ENCODE measurements at regions not wholly inside any gene's neighbourhood (a gene's known extent, or its start where the extent isn't known, plus 50 kb on each side); places are given as distances from the start of the nearest gene placed in this dataset.

DNA sequence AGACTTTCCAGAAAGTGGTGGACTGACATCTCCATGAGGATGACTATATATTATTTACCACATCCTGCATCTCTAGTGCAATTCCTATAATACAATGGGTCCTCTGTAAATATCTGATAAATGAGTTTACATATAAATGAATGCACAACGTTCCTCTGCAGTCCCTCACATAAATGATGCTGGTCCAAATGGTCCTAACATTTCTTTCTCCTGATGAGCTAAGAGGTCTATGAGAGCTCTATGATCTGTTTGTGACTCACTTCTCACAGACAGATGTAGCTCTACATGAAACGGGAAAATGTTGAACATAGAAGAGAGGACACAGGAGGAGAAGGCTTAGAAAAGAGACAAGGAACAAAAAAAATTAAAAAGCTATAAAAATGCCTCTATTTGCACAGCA is 201.2 kb upstream of the PIK3C3 start:
- DNase-seq (ENCODE audit: low read depth) = peak; percentile 8

DNA sequence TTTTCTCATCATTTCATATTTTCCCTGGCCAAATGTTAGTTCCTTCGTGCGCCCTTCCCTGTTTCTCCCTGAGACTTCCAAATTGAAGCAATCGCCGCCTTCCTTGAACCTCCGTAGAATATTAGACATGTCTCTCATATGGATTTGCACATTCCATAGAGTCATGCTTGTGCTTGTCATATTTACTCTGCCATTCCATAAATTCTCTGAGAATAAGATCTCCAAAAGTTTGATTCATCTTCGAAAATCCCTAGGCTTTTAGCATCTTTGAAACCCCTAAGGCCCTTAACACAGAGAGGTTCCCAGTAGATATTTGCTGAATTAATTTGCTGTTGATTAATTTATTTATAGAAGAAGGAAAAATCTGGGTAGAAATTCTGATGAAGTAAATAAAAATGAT is 202.2 kb upstream of the PIK3C3 start:
- DNase-seq (ENCODE audit: low read depth) = no peak

DNA sequence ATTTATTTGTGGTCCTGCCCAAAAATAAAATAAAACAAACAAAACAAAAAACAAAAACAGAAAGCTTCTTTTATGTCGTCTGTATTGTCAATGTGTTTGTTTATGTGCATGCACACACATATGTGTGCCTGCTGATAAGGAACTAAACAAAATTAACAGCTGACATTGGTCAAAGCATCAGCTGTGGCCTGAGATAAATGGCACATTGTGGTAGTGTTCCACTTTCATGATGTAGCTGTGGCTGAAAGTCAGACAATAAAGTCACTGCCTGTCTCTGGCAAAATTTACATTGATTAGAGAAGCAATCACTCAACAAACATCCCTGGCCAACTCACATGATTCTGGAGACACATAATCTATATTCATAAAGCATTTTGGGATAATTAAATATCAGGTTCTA is 203.4 kb upstream of the PIK3C3 start:
- DNase-seq (ENCODE audit: low read depth) = no peak

DNA sequence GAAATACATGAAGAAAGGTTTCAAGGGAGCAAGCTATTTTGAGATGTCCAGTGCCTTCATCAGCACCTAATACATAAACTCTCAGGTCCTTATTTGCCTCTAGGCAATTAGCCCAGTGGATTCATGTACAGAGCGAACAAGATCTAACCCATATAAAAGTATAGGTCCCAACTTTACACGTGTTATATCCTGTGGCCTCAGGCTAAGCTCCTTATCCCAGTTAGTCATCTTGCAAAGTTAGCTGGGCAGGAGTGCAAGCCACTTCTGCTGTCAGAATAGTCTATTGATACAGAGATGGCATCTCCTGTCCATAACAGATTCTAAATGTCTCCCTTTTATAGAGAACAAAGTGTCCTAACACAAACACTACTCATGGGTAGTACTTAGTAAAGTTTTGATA is 203.9 kb upstream of the PIK3C3 start:
- peak; percentile 19 for DNase-seq (ENCODE audit: low read depth)

DNA sequence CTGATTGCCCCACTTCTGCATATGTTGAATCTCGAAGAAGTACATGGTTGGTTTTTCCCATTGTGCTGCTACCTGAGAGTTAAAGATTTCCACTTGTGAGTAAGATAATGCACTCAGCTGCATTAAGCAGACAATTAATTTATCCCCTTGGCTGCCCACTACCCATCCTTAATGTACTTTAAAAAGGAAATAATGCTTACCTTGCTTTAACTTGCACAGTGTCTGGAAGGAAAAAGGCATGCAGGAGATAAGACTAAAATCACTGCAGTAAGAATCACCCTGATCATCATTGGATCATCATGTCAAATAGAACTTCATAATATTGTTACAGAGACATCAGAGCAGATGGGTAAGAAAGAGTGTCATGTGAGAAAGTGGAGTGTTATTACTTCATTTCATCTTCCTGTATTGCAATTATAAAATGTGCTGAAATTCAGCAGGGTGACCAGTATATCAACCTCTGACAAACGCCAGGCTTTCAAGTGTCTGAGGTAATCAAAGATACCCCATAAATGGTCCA is 207.3 kb upstream of the PIK3C3 start:
- no peak for DNase-seq (ENCODE audit: low read depth)

DNA sequence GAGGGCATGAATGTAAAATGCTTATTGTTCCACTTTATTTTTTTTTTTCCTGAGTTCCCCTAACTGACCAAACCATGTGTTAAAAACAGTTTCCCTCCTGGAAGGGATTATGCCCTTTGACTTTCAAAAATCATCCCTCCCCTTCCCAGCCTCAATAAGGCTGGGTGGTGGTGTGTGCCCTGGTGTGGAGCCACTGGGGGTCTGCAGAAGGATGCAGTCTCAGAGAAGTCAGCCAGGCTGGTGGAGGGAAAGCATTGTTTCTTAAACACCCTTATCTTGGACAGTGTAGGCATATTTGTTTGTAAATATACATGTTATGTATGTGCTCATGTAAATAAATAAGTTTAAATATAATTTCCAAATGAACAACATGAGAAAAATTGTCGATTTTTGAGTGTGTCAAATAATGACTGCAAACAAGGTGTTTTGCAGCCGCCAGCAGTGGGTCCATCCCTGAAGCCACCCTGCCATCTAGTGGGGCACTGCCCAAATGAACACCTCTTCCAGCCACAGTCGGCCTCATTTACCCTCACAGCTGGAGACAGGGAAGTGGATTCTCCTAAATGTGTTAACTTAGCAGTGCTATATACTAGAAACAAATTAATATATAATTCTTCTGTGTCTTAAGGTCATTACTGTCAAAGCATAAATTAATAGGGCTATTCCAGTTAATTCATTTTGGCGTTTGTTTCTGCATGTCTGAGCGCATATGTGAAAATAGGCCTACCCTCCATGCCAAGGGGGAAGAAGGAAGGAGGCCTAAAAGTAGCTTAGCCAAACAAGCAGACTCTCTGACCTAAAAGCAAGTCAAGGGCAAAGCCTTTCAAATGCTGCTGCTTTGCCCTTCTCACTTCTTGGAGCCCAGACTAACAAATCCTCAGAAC is 209.6 kb upstream of the PIK3C3 start:
- peak; percentile 19 for DNase-seq (ENCODE audit: low read depth)

DNA sequence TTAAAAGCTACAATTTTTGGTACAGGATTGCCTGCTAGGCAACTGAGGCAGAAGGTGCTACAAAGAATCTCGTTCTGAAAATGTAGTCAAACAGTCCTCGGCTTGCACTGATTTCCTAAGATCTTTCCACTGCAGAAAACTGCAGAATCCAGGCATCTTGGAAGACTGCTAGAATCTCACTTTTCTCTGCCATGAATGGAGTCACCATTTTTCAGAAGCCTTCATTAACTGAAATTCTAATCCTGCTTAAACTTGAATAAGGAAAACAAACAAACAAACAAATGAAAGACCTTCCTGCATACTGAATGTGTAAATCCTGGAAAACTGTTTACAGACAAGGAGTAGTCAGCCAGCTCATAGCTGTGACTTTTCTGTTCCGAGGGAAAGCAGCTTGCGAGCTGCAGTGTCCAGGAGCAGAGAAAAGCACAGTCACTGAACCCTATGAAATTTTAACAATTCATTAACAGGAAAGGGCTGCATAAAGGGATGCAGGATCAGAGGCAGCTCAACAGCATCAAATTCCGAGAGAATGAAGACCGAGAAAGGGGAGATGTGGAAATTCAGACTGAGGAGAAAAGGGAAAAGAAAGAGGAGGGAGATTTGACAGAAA is 210.5 kb upstream of the PIK3C3 start:
- DNase-seq (ENCODE audit: low read depth) = no peak

DNA sequence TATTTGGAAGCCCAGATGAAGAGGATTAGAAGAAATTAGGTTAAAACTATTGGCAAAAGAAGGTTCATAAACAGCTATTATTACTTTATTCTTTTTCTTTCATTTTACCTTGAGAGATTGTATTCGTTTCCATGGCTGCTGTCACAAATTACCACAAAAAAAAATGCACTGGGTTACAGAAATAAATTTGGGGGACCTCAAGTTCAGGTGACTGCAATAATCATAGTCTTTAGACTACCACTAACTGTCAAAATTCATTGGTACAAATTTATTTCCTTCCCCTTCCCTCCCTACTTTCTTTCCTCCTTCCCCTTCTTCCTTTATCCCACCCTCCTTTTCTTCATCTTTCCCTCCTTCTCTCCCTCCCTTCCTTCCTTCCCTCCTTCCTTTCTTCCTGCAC is 217.8 kb upstream of the PIK3C3 start:
- no peak for DNase-seq (ENCODE audit: low read depth)

DNA sequence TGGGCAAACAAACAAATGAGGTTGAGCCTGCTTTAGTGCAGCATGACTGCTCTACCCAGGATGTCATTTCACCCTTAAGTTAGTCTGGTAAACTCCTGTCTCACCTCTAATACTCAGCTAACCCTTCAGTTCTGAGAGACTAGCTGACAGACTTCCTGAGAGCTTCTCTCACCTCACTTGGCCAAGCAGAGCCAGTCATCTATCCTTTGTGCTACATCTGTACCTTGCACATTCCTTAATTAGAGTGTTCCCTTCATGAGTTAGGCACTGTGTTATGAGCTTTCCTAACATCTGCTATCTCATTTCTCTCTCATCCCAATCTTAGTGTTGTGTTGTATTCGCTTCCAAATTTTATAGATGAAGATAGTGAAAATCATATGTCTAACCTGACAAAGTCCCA is 220.1 kb upstream of the PIK3C3 start:
- DNase-seq (ENCODE audit: low read depth) = no peak

DNA sequence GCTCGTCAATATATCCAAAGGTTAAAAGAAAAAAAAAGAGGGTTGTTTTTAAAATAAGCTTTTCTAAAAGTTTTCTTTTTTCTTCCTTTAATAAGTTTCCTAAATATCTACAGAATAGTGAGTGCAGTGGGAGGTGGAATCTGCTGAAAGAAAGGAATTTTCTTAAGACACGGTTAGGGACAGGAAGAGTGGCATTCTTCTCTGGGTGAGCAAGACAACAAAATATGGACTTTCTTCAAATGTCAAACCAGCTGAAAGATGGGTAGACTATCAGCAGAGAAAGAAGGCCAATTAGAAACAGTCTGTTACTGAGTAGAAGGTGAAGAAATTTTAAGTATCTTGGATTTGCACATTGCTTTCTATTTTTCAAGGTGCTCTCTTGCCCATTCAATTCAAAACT is 222.7 kb upstream of the PIK3C3 start:
- DNase-seq (ENCODE audit: low read depth) = no peak

DNA sequence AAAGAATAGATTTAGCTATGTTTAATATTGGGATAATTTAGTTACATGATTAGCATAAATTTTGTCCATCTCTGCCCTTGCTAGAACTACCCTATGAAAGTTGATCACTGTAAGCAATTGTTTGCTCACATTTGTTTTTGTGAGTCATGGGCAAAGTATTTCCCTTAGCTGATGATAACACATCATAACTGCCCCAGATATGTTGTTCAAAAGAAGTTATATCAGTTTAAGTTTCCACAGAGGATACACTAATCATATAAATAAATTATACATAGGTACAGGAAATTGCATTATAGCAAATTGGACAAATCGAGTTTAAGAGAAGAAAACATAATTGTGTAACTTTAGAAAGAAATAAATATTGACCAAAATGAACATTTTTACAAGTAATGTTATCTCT is 223.2 kb upstream of the PIK3C3 start:
- no peak for DNase-seq (ENCODE audit: low read depth)

DNA sequence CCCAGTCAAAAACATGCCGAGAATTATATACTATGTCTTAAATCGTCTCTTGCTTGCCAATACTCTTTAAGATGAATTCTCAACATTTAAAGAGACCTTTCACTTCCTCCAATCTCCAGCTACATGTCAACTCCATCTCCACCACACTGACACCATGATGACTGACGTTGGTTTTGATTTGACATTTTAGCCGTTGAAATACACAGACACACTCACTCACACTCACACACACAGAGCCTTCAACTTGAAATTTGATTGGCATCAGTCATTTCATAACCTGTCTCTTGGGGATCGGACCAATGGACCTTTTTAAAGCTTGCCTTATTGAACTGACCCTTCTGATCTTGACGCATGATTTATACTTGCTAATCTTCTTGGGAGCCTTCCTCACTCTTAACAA is 230.8 kb upstream of the PIK3C3 start:
- DNase-seq (ENCODE audit: low read depth) = no peak

DNA sequence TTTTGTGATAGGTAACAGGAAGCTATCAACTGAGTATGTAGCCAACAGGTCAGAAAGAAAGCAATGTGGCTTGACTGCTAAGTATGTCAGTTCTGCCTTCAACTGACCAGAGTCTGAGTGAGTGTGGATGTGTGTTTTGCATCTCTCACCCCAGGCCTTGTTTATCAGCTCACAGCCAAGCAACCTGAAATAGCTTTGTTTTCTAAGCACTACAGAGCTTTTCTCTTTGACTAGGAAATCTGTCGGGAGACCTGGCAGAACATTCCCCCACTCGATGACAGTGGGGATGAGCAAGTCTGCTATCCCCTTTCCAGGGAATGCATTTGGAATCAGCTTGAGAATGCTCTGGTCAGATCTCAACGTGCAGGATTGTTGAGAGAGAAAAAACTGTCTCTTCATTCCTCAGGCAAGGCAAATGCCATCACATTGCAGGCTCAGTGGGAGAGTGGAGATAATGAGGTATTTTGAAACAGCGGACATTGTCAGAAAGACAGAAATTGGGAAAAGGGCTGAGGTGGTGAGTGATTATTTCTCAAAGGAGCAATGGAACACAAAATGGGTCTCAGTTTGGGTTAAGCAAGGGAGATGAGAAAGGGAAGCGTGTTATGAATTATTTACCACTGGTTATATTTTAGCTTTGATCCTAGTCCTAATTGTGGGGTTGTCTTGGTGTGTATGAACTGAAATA is 233.8 kb upstream of the PIK3C3 start:
- DNase-seq (ENCODE audit: low read depth) = no peak

DNA sequence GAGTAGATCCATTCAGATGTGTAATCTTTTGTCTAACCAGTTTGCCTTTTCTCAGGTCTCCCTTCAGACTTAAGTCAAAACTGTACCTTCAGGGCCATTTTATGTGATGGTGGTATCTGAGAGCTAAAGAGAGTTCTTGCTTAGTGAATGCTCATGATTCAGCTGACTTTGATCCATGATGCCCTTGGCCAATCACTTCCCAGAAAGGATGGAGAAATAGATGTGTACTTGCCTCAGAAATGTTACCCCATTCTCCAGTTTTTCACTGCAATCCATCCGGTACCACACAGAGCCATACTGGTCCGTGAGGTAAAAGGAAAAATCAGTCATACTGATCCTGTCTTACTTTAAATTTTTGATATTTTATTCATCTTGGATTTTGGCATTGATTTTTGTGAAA is 234.8 kb upstream of the PIK3C3 start:
- DNase-seq (ENCODE audit: low read depth) = no peak

DNA sequence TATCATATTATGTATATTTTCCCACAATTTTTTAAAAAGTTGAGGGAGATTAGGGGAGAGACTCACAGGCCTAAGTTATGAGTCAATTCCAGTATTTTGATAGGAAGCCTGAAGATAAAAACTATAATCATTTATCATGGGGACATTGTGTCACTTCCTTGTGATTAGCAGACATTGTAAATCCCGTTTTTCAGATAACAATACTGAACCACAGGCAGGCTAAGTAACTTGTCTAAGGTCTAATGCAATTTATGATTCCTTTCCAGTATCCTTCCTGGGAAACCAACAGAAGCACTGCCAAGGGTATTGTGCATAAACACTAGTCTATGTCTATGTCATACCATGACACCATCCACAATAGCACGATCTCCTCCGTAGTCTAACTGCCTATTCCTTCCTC is 235.2 kb upstream of the PIK3C3 start:
- DNase-seq (ENCODE audit: low read depth) = no peak

DNA sequence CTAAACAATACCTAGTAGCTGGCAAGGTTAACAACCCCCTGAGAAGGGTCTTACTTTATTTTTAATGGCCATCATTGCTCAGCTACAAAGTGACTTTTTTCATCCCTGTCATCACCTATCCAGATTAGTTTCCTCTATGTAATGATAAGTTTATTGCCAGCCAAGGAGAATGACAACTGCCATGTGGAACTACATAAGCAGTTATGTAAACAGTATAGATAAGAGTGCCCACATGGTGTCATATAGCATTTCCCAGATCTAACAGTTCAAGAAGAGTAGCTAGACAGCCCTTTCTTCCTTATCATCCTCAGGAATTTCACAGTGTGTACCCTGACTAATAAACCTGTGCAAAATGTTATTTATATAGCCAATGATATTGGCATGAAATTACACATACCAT is 240.2 kb upstream of the PIK3C3 start:
- no peak for DNase-seq (ENCODE audit: low read depth)

DNA sequence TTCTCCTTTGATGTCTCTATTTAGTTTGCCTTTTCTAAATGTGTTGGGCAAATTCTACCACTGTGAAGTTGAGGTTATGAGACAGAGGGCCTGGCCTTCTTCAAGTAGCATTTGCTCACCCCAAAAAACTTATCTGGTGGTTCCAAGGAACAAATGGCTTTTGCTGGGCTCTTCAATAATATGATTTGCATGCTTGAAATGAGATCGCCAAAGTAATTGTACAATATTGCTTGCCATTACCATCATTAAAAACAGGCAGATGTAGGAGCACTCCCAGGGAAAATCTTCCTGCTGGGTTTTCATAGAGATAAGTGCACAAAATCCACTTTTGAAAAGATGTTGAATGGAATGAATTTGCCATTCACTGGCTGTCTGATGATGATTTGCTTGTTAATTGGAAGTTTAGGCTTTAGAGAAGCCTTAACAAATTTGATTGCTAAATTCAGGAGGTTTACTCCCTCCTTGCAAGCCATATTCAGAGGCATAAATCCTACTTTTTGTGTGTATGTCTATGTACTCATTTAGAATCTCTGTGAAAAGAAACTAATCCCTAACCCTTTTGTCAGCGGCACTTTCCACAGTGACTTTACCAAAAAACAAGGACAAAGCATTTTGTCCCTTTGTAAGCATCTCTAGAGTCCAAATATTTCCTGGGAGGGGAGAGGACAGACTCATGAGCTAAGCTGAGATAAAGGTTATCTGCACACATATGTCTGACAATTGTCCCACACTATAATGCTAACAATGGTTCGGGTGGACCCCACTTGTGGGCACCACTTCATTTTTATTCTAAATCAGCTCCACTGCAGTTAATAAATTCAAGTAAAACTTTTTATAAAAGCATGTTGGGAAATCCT is 240.8 kb upstream of the PIK3C3 start:
- DNase-seq (ENCODE audit: low read depth) = no peak

DNA sequence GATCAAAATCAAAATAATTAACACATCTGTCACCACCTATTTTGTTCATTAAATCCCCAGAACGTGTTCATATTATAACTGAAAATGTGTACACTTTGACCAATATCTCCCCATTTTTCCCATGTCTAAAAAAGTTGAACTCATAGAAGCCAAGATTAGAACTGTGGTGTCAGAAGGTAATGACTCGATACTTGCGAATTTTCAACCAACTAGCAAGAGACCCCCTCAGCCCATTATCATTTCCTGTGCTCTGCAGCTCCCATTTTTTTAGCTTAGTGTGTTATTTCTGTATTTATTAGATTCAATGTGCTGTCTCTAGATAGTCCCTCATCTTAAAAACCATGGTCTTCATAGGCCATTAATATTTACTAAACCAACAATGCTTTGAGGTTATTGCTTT is 248.7 kb upstream of the PIK3C3 start:
- DNase-seq (ENCODE audit: low read depth) = no peak

DNA sequence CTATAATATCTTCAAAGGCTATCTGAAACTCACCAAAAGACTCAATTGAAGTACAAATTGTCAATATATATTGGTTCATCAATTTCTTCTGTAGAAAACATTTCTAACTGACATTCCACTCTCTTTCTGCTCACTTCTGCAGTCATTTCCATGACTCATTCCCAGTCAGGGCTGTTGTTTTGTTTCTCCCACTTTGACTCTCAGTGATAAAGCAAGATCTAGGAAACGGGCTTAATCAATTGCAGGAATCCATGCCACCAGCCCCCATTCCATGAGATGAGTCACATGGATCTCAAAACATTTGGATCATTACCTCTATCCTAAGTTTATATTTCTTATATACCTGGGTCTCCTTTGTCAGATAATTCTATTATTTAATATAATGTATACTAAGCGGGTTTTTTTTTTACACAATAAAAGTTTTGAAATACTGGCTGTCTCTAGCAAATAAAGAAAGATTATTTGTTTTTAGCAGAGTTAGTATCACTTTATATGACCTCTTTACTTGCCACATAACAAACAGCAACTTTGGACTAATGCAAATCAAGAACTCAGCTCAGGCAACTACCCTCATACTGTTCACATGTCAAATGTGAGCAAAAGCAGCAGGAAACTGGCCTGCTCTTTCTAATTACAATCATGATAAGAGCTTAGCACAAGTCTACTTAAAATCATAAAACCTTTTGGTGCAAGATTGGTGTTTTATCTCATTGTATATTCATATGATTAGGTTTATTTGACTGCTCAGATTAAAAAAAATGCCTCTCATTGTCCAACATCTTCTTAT is 251.1 kb upstream of the PIK3C3 start:
- DNase-seq (ENCODE audit: low read depth) = no peak

DNA sequence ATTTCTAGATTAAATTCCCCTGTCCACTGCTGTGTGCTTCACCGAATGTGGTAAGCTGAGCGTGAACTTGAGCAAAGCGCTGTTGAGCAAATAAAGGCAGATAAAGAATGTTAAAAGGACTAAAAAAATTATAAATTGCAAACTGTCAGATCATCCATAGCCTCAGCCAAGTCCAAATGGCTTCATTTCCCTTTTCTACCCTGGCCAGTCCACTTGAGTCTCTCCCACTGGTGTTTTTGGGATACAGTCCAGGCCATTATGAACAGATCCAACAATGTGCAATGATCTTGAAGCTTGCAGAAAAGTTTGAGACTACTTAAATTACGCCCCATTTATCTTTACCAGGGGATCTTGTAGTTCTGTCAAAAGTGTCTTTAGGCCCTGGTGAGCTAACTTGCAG is 254.6 kb upstream of the PIK3C3 start:
- no peak for DNase-seq (ENCODE audit: low read depth)

DNA sequence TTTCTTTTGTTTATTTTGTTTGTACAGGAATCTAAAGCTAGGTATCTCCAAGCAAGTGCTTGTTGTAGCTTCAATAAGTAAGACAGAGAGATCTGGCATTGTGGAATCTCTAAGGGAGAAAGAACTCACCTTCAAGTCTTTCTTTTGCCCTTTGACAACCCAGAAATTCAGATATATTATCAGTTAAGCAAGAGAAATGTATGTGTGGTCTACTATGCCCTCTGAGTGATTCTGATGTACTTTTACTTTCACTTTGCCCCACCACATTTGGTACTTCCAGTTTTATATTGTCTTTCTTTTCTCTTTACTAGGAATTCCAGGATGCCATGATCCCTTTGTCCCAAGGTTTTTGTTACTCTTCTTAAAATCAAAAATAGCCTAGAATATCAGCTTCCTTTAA is 259.6 kb upstream of the PIK3C3 start:
- DNase-seq (ENCODE audit: low read depth) = peak; percentile 25

Data from RPMI7951 (cell line).